K562 (cell line): ENCODE measurements at regions not wholly inside any gene's neighbourhood (a gene's known extent, or its start where the extent isn't known, plus 50 kb on each side); places are given as distances from the start of the nearest gene placed in this dataset.
A peak's percentile ranks its signal among the peaks of the same experiment; 100 is the strongest.

Experiments
- ATAC-seq: fragments of 200-7000 bp; cut with Tn5 transposase; 3 replicates; pipeline ENCODE4 v1.9.1; 2020; ENCODE audit warnings: moderate library complexity
- BruUV-seq: library from RNA; stranded (reverse); fragments of 400-500 nt; replicated peaks from 2 replicates; lab custom pipeline; 2021; lab: Mats Ljungman, UMichigan
- CTCF ChIA-PET: fragments of 300-600 bp; formaldehyde crosslinking; extraction: SDS; loops from one replicate; lab custom pipeline; 2021; ENCODE audit warnings: low intra/inter-chr PET ratio; lab: Yijun Ruan, JAX
- POLR2A ChIA-PET: fragments of 300-600, 350-650 bp; sonication (Branson Sonifier 250); formaldehyde crosslinking; extraction: SDS; loops from one replicate; lab custom pipeline; 2021; ENCODE audit warnings: antibody characterized with exemption, inconsistent platforms; lab: Yijun Ruan, JAX
- DNase-seq, 4 experiments: peaks; one replicate each; pipeline versions ENCODE4 v3.0.0 to v3.0.0-alpha.2; 2011 to 2018; ENCODE audit warnings: low spot score in 3 of 4, mixed read lengths in 3 of 4; ENCODE audit errors: extremely low read depth in 1 of 4
- FAIRE-seq: peaks from 2 replicates; lab custom pipeline; 2011; peaks lifted over from hg19 to GRCh38; lab: Jason Lieb, UNC
- H2AFZ ChIP-seq: 2 replicates; pipeline ENCODE4 v1.6.0; 2011; ENCODE audit warnings: low read depth, low read length, control low read depth, inconsistent platforms
- H3K27ac ChIP-seq: fragments of 200-600 bp; 3 replicates; pipeline ENCODE4 v1.8.0; 2011; ENCODE audit warnings: low read depth, mild to moderate bottlenecking, control low read depth, inconsistent platforms, low read length, moderate library complexity, mixed read lengths; ENCODE audit errors: extremely low read depth
- H3K27me3 ChIP-seq, 2 experiments: fragments of 300-600 bp in 1 of 2; 2 replicates in 1 of 2; 3 replicates in 1 of 2; pipeline versions ENCODE4 v1.6.0 to v1.8.0; 2011; ENCODE audit warnings: inconsistent platforms in 2 of 2, low read length in 2 of 2, mild to moderate bottlenecking in 1 of 2, mixed read lengths in 1 of 2, moderate library complexity in 1 of 2; ENCODE audit not compliant: control insufficient read depth in 2 of 2, insufficient read depth in 2 of 2
- H3K36me3 ChIP-seq: fragments of 300-600 bp; 3 replicates; pipeline ENCODE4 v1.8.0; 2011; ENCODE audit warnings: mild to moderate bottlenecking, low read length, inconsistent platforms; ENCODE audit not compliant: control insufficient read depth, insufficient read depth
- H3K4me1 ChIP-seq, 2 experiments: fragments of 200-600 bp in 1 of 2; replicated peaks in 1 of 2; 2 replicates in 1 of 2; 3 replicates in 1 of 2; pipeline versions ENCODE4 v1.5.1 to v1.8.0; 2011; ENCODE audit warnings: inconsistent platforms in 2 of 2, low read length in 2 of 2, mild to moderate bottlenecking in 1 of 2, mixed read lengths in 1 of 2, moderate library complexity in 1 of 2; ENCODE audit not compliant: control insufficient read depth in 2 of 2, insufficient read depth in 2 of 2
- H3K4me2 ChIP-seq: 2 replicates; pipeline ENCODE4 v1.6.1; 2011; ENCODE audit warnings: low read length, control low read depth, inconsistent platforms, mixed read lengths; ENCODE audit not compliant: insufficient read depth
- H3K4me3 ChIP-seq: fragments of 200-600 bp; sonication (generic), shearing (Covaris generic); 2 replicates; pipeline ENCODE4 v1.5.1; 2016; ENCODE audit warnings: control low read depth, inconsistent platforms
- H3K79me2 ChIP-seq: fragments of 200-600 bp; 3 replicates; pipeline ENCODE4 v1.8.0; 2011; ENCODE audit warnings: low read length, inconsistent platforms; ENCODE audit not compliant: control insufficient read depth, insufficient read depth
- H3K9ac ChIP-seq, 2 experiments: 2 replicates each; pipeline versions ENCODE4 v1.6.0 to v1.6.1; 2011; ENCODE audit warnings: low read depth in 2 of 2, low read length in 2 of 2, control low read depth in 1 of 2, inconsistent platforms in 1 of 2, mild to moderate bottlenecking in 1 of 2, mixed read lengths in 1 of 2; ENCODE audit not compliant: insufficient read depth in 1 of 2
- H3K9me1 ChIP-seq: one replicate; pipeline ENCODE4 v1.6.0; 2011; ENCODE audit warnings: inconsistent platforms, mild to moderate bottlenecking, low read length, moderate library complexity; ENCODE audit not compliant: control insufficient read depth, insufficient read depth
- H3K9me3 ChIP-seq: replicated peaks from 2 replicates; pipeline ENCODE4 v1.5.1; 2011; ENCODE audit warnings: low read depth, low read length, inconsistent platforms; ENCODE audit not compliant: control insufficient read depth, insufficient read depth
- H4K20me1 ChIP-seq: replicated peaks from 2 replicates; pipeline ENCODE4 v1.6.1; 2011; ENCODE audit warnings: low read length, inconsistent platforms, mixed read lengths; ENCODE audit not compliant: control insufficient read depth, insufficient read depth
- BCOR ChIP-seq: fragments of 450-650 bp; IDR thresholded peaks from 2 replicates; pipeline ENCODE4 v1.6.1; 2016
- KDM1A ChIP-seq, 2 experiments: fragments of 450-650 bp; IDR thresholded peaks; 2 replicates each; pipeline ENCODE4 v1.6.1; 2016; ENCODE audit warnings: mild to moderate bottlenecking in 2 of 2
- RBM17 ChIP-seq: fragments of 200-400 bp; formaldehyde crosslinking; IDR thresholded peaks from 2 replicates; pipeline ENCODE4 v1.6.1; 2017; ENCODE audit warnings: low read depth, mild to moderate bottlenecking, low read length, borderline replicate concordance
- RBM25 ChIP-seq: fragments of 200-400 bp; formaldehyde crosslinking; IDR thresholded peaks from 2 replicates; pipeline ENCODE4 v1.6.1; 2018; ENCODE audit warnings: low read length, low read depth, moderate library complexity; ENCODE audit not compliant: severe bottlenecking
- RFX5 ChIP-seq: IDR thresholded peaks from 2 replicates; pipeline ENCODE4 v1.6.1; 2011; ENCODE audit warnings: low read depth, mild to moderate bottlenecking, improper control_type of control experiment, low read length
- SIX5 ChIP-seq, 2 experiments: IDR thresholded peaks; 2 replicates each; pipeline ENCODE4 v1.6.1; 2011; ENCODE audit warnings: low read length in 2 of 2, borderline replicate concordance in 1 of 2, low read depth in 1 of 2, mild to moderate bottlenecking in 1 of 2, moderate library complexity in 1 of 2; ENCODE audit not compliant: insufficient read depth in 1 of 2
- SRSF1 ChIP-seq: fragments of 200-400 bp; formaldehyde crosslinking; IDR thresholded peaks from 2 replicates; pipeline ENCODE4 v1.6.1; 2017; ENCODE audit warnings: mild to moderate bottlenecking, low read depth, low read length, moderate library complexity
- SRSF3 ChIP-seq: fragments of 200-400 bp; formaldehyde crosslinking; IDR thresholded peaks from 2 replicates; pipeline ENCODE4 v1.6.1; 2016; ENCODE audit warnings: mild to moderate bottlenecking, low read length, moderate library complexity; ENCODE audit not compliant: insufficient read depth
- ZNF146 ChIP-seq: IDR thresholded peaks from one replicate; pipeline ENCODE4 v1.6.1; 2018; ENCODE audit warnings: missing compliant biosample characterization; ENCODE audit not compliant: unreplicated experiment
- WGBS: fragments of 100-300 bp; shearing (Covaris generic); methylation state at CpG from one replicate; pipeline ENCODE4 v1.1.6; 2016; ENCODE audit warnings: low coverage, mixed read lengths; ENCODE audit not compliant: insufficient coverage; ENCODE audit errors: missing lambda C conversion rate; 5-methylcytosine and 5-hydroxymethylcytosine counted together
- in situ Hi-C: fragments of 300-500 bp; cut with MboI; formaldehyde crosslinking; loops from 4 replicates; pipeline ENCODE4 v1.15.0; 2018; ENCODE audit warnings: inconsistent platforms, mixed read lengths
- intact Hi-C: fragments of 100-400 bp; cut with micrococcal nuclease; formaldehyde crosslinking; loops from 2 replicates; pipeline ENCODE4 v1.14.2; 2022
- TF ChIP-seq, protein P1 (sequence below): sonication (generic); formaldehyde crosslinking; IDR thresholded peaks from 2 replicates; pipeline ENCODE4 v1.8.0; 2023; ENCODE audit warnings: mild to moderate bottlenecking, missing genetic modification reagents

GRCh38 chr17:33487187-33487879, 194.2 kb upstream of the ASIC2 start (continued):
- peak; percentile 59 to 77; a peak in 3 of 4 replicates for TF ChIP-seq KDM1A (IDR thresholded peaks at IDR 0.05)
- TF ChIP-seq SRSF3: no peak
- no peak for TF ChIP-seq SIX5 (IDR thresholded peaks at IDR 0.05; ENCODE audit: borderline replicate concordance in 1 of 2, insufficient read depth in 1 of 2, low read depth in 1 of 2, low read length in 2 of 2)
- no peak for TF ChIP-seq ZNF146 (CRISPR knock-in tag)

DNA sequence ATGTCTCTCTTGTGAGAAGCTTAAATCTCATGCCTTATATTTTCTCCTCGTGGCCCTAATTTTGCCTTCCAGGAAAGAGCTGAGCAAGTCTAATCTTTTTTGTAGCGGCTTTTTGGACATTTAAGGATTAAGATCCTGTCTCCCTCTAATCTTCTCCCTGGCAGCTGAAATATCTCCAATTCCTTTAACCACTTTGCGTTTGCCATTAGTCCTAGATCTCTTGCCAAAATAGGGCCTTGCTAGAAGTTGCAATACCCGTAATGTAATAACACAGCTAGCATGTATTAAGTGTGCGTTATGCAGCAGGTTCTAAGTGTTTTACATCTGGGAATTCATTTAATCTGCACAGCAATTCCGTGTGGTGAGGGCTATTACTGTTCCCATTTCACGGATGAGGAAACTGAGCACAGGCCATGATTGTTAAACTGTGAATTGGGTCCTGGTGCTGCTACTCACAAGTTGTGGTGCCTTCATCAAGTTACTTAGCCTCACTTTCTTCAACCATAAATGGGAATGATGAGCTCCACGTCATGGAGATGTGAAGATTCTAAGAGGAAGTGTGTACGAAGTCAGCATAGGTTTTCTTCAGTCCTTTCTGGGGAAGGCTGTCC, 198.9 kb upstream of the ASIC2 start:
- Histone ChIP-seq H2AFZ (no peak overlapping the region), H3K27ac (no peak overlapping the region), H3K9me3 (no peaks in the 10 kb centered on the region), H3K27me3 (peaks cover 6 to 26% of the 10 kb centered on the region in 2 experiments; a peak in 4 of 5 replicates), H3K79me2 (no peaks in the 10 kb centered on the region)
- FAIRE-seq: no peak
- no peak for TF ChIP-seq RFX5
- TF ChIP-seq, protein P1, sequence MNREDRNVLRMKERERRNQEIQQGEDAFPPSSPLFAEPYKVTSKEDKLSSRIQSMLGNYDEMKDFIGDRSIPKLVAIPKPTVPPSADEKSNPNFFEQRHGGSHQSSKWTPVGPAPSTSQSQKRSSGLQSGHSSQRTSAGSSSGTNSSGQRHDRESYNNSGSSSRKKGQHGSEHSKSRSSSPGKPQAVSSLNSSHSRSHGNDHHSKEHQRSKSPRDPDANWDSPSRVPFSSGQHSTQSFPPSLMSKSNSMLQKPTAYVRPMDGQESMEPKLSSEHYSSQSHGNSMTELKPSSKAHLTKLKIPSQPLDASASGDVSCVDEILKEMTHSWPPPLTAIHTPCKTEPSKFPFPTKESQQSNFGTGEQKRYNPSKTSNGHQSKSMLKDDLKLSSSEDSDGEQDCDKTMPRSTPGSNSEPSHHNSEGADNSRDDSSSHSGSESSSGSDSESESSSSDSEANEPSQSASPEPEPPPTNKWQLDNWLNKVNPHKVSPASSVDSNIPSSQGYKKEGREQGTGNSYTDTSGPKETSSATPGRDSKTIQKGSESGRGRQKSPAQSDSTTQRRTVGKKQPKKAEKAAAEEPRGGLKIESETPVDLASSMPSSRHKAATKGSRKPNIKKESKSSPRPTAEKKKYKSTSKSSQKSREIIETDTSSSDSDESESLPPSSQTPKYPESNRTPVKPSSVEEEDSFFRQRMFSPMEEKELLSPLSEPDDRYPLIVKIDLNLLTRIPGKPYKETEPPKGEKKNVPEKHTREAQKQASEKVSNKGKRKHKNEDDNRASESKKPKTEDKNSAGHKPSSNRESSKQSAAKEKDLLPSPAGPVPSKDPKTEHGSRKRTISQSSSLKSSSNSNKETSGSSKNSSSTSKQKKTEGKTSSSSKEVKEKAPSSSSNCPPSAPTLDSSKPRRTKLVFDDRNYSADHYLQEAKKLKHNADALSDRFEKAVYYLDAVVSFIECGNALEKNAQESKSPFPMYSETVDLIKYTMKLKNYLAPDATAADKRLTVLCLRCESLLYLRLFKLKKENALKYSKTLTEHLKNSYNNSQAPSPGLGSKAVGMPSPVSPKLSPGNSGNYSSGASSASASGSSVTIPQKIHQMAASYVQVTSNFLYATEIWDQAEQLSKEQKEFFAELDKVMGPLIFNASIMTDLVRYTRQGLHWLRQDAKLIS (CRISPR knock-in tag): no peak
- peak; percentile 46; the same call in 1 of the 2 replicates for TF ChIP-seq BCOR
- TF ChIP-seq SRSF1: no peak
- peak; percentile 95 for TF ChIP-seq RBM25
- peak; percentile 17 to 46; a peak in 3 of 4 replicates for TF ChIP-seq KDM1A (IDR thresholded peaks at IDR 0.05)
- TF ChIP-seq RBM17: no peak
- TF ChIP-seq, all 486 proteins: peak for 3
- Histone ChIP-seq H3K4me2 (no peak overlapping the region), H4K20me1 (no peaks in the 10 kb centered on the region), H3K4me3 (no peak overlapping the region), H3K36me3 (no peaks in the 10 kb centered on the region), H3K9me1 (no peaks in the 10 kb centered on the region), H3K4me1 (no peaks in the 10 kb centered on the region), H3K9ac (no peak overlapping the region)
- DNase-seq (no peak), ATAC-seq (no peak)
- no TSS peak for BruUV-seq
- intact Hi-C loops (no loop called here), in situ Hi-C loops (no loop called here)
- WGBS: 14% methylated on average over 9 of the region's 9 CpGs
- ChIA-PET CTCF (no interaction called here), POLR2A (interaction anchor here (0.8 to 0.9 kb wide), 2 partner anchors 10 to 31 kb away, joined by 3 to 5 read pairs; no protein-coding TSS in a partner anchor)
